ENCODE measurements at regions not wholly inside any gene's neighbourhood (a gene's known extent, or its start where the extent isn't known, plus 50 kb on each side); places are given as distances from the start of the nearest gene placed in this dataset.
A peak's percentile ranks its signal among the peaks of the same experiment; 100 is the strongest.
"Not testable (repeated sequence)": the region's sequence is repeated elsewhere in the genome, so short reads cannot be mapped to it uniquely, and the experiment has no call there.

- Mint-ChIP-seq H3K27me3 (peaks cover 5% of the 10 kb centered on the region), H3K4me1 (peaks cover 7% of the 10 kb centered on the region), H3K9me3 (no peaks in the 10 kb centered on the region), H3K27ac (no peak overlapping the region), H3K4me3 (no peak overlapping the region)
- no peak for DNase-seq
- ATAC-seq: no peak
These were observed 457.7 kb upstream of the PDE3A start for GRCh38 chr12:19910681-19911080.

GRCh38 chr12:19912991-19913390 lies 455.3 kb upstream of the PDE3A start:
- H3K4me1 Mint-ChIP-seq: peaks cover 7% of the 10 kb centered on the region
- no peak for DNase-seq
- no peak for ATAC-seq
- H3K4me3 Mint-ChIP-seq: no peak overlapping the region
- H3K27me3 Mint-ChIP-seq: peaks cover 9% of the 10 kb centered on the region
- no peaks in the 10 kb centered on the region for H3K9me3 Mint-ChIP-seq
- H3K27ac Mint-ChIP-seq: no peak overlapping the region

- DNase-seq (no peak), ATAC-seq (no peak)
- H3K27ac Mint-ChIP-seq: no peak overlapping the region
- H3K9me3 Mint-ChIP-seq: peaks cover 0 to 3% of the 10 kb centered on the region in 2 donors
- peaks cover 9% of the 10 kb centered on the region for H3K27me3 Mint-ChIP-seq
- no peaks in the 10 kb centered on the region for H3K4me1 Mint-ChIP-seq
- H3K4me3 Mint-ChIP-seq: no peak overlapping the region
These were observed 452.7 kb upstream of the PDE3A start for GRCh38 chr12:19915392-19916195.

GRCh38 chr12:19916196-19916753 lies 452.1 kb upstream of the PDE3A start:
- DNase-seq (no peak), ATAC-seq (no peak)
- no peak overlapping the region for H3K4me3 Mint-ChIP-seq
- H3K4me1 Mint-ChIP-seq: no peaks in the 10 kb centered on the region
- H3K27ac Mint-ChIP-seq: no peak overlapping the region
- H3K9me3 Mint-ChIP-seq: peaks cover 0 to 4% of the 10 kb centered on the region in 2 donors
- H3K27me3 Mint-ChIP-seq: peaks cover 9% of the 10 kb centered on the region

- Mint-ChIP-seq H3K4me1 (no peaks in the 10 kb centered on the region), H3K27me3 (peaks cover 9% of the 10 kb centered on the region), H3K27ac (peak overlapping the region in 1 of 2 donors; percentile 20), H3K9me3 (peaks cover 0 to 4% of the 10 kb centered on the region in 2 donors), H3K4me3 (no peak overlapping the region)
- no peak for ATAC-seq
- DNase-seq: no peak
These were observed 451.4 kb upstream of the PDE3A start for GRCh38 chr12:19916974-19917373.

GRCh38 chr12:19921716-19922115 lies 446.6 kb upstream of the PDE3A start:
- H3K4me3 Mint-ChIP-seq, H3K27me3 Mint-ChIP-seq, H3K9me3 Mint-ChIP-seq, ATAC-seq, DNase-seq, H3K4me1 Mint-ChIP-seq, H3K27ac Mint-ChIP-seq: not testable (repeated sequence)

GRCh38 chr12:19922717-19923116 lies 445.6 kb upstream of the PDE3A start:
- ATAC-seq (no peak), DNase-seq (no peak)
- no peak overlapping the region for H3K4me3 Mint-ChIP-seq
- no peak overlapping the region for H3K27ac Mint-ChIP-seq
- no peaks in the 10 kb centered on the region for H3K4me1 Mint-ChIP-seq
- no peaks in the 10 kb centered on the region for H3K27me3 Mint-ChIP-seq
- peaks cover 0 to 4% of the 10 kb centered on the region in 2 donors for H3K9me3 Mint-ChIP-seq

GRCh38 chr12:19924360-19924759 lies 444.0 kb upstream of the PDE3A start:
- no peak for ATAC-seq
- Mint-ChIP-seq H3K4me3 (no peak overlapping the region), H3K27ac (no peak overlapping the region), H3K9me3 (peaks cover 0 to 4% of the 10 kb centered on the region in 2 donors), H3K4me1 (no peaks in the 10 kb centered on the region), H3K27me3 (peaks cover 3% of the 10 kb centered on the region)
- DNase-seq: no peak

- H3K9me3 Mint-ChIP-seq: no peaks in the 10 kb centered on the region
- H3K27me3 Mint-ChIP-seq: peaks cover 8% of the 10 kb centered on the region
- H3K4me3 Mint-ChIP-seq: no peak overlapping the region
- H3K4me1 Mint-ChIP-seq: no peaks in the 10 kb centered on the region
- DNase-seq: no peak
- no peak for ATAC-seq
- no peak overlapping the region for H3K27ac Mint-ChIP-seq
These were observed 442.5 kb upstream of the PDE3A start for GRCh38 chr12:19925841-19926240.

GRCh38 chr12:19926266-19926665 lies 442.1 kb upstream of the PDE3A start:
- Mint-ChIP-seq H3K4me1 (no peaks in the 10 kb centered on the region), H3K9me3 (no peaks in the 10 kb centered on the region), H3K27ac (no peak overlapping the region), H3K4me3 (no peak overlapping the region), H3K27me3 (peaks cover 8% of the 10 kb centered on the region)
- DNase-seq: no peak
- no peak for ATAC-seq

GRCh38 chr12:19927661-19928060 lies 440.7 kb upstream of the PDE3A start:
- no peak overlapping the region for H3K27ac Mint-ChIP-seq
- no peak for ATAC-seq
- no peak for DNase-seq
- H3K27me3 Mint-ChIP-seq: peaks cover 8% of the 10 kb centered on the region
- H3K4me1 Mint-ChIP-seq: no peaks in the 10 kb centered on the region
- no peaks in the 10 kb centered on the region for H3K9me3 Mint-ChIP-seq
- no peak overlapping the region for H3K4me3 Mint-ChIP-seq

GRCh38 chr12:19932413-19932812 lies 435.9 kb upstream of the PDE3A start:
- H3K9me3 Mint-ChIP-seq: peaks cover 0 to 5% of the 10 kb centered on the region in 2 donors
- H3K4me1 Mint-ChIP-seq: no peaks in the 10 kb centered on the region
- ATAC-seq (no peak), DNase-seq (no peak)
- H3K27ac Mint-ChIP-seq: no peak overlapping the region
- peaks cover 24% of the 10 kb centered on the region for H3K27me3 Mint-ChIP-seq
- no peak overlapping the region for H3K4me3 Mint-ChIP-seq

GRCh38 chr12:19933924-19934323 lies 434.4 kb upstream of the PDE3A start:
- H3K4me3 Mint-ChIP-seq: no peak overlapping the region
- ATAC-seq (no peak), DNase-seq (no peak)
- no peak overlapping the region for H3K27ac Mint-ChIP-seq
- no peaks in the 10 kb centered on the region for H3K4me1 Mint-ChIP-seq
- peaks cover 0 to 5% of the 10 kb centered on the region in 2 donors for H3K9me3 Mint-ChIP-seq
- peaks cover 24% of the 10 kb centered on the region for H3K27me3 Mint-ChIP-seq

- Mint-ChIP-seq H3K27ac (no peak overlapping the region), H3K4me1 (no peaks in the 10 kb centered on the region)
- ATAC-seq: no peak
These were observed 431.2 kb upstream of the PDE3A start for GRCh38 chr12:19937161-19937560.

GRCh38 chr12:19938031-19938430 lies 430.3 kb upstream of the PDE3A start:
- no peak overlapping the region for H3K4me3 Mint-ChIP-seq
- H3K27ac Mint-ChIP-seq: no peak overlapping the region
- DNase-seq: no peak

More at GRCh38 chr12:19937161-19937560, 431.2 kb upstream of the PDE3A start:
- peaks cover 16% of the 10 kb centered on the region for H3K27me3 Mint-ChIP-seq
- H3K9me3 Mint-ChIP-seq: peaks cover 0 to 5% of the 10 kb centered on the region in 2 donors
- no peak overlapping the region for H3K4me3 Mint-ChIP-seq
- no peak for DNase-seq

GRCh38 chr12:19938491-19938890 lies 429.8 kb upstream of the PDE3A start:
- no peak overlapping the region for H3K4me3 Mint-ChIP-seq
- H3K4me1 Mint-ChIP-seq: no peaks in the 10 kb centered on the region
- H3K27ac Mint-ChIP-seq: no peak overlapping the region
- DNase-seq: no peak
- peaks cover 12% of the 10 kb centered on the region for H3K27me3 Mint-ChIP-seq
- ATAC-seq: no peak
- peaks cover 0 to 5% of the 10 kb centered on the region in 2 donors for H3K9me3 Mint-ChIP-seq

More at GRCh38 chr12:19938031-19938430, 430.3 kb upstream of the PDE3A start:
- Mint-ChIP-seq H3K9me3 (peaks cover 0 to 5% of the 10 kb centered on the region in 2 donors), H3K4me1 (no peaks in the 10 kb centered on the region), H3K27me3 (peaks cover 16% of the 10 kb centered on the region)
- ATAC-seq: no peak
